ENCODE measurements at regions not wholly inside any gene's neighbourhood (a gene's known extent, or its start where the extent isn't known, plus 50 kb on each side); places are given as distances from the start of the nearest gene placed in this dataset.

DNA sequence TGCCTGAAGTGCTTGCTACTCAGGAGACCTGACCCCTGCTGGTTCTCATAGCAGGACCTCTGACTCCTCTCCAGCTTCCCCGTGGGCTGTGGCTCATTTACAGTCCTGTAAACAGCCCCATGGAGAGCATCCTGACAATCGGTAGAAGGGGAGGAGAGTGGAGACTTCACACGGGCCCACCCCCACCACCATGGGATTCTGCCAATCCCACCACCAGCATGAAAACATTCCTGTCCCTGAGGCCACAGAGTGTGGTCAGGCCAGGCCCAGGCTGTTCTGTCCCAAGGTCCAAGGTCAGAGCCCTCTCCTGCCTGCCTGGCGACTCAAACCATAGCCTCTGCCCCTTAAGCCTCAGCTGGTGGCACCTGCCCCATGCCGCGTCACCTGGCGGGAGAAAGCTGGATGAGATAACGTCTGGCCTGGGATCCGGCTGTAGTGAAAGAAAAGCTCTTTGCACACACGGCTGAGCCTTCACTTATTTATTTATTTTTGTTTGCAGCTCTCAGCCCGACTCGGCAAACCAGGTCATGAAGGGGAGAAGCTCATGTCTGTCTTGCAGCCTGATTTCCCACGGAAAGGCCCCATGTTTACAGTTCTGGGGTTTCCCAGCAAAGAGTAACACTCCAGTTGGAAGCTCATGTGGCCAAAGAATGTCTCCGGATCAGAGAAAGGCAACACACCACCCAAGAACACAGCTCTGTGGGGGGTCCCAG is 293.6 kb upstream of the ZMIZ1 start:
- DNase-seq (ENCODE audit: low read depth) = no peak

DNA sequence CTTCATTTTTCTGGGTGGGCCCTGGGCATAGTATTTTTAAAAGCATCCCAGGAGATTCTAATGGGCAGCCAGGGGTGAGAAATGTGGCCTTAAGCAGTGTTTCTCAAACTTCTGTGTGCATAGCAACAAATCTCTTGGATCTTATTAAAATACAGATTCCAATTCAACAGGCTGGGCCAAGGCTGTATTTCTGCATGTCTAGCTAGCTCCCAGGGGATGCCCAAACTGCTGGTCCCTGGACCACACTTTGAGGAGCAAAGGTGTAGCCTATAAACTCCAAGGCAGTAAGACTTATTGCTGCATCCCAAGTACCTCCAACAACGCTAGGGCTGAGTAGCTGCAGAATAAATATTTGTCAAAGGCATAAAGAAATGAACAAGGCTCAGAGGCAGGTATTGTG is 292.9 kb upstream of the ZMIZ1 start:
- no peak for DNase-seq (ENCODE audit: low read depth)

DNA sequence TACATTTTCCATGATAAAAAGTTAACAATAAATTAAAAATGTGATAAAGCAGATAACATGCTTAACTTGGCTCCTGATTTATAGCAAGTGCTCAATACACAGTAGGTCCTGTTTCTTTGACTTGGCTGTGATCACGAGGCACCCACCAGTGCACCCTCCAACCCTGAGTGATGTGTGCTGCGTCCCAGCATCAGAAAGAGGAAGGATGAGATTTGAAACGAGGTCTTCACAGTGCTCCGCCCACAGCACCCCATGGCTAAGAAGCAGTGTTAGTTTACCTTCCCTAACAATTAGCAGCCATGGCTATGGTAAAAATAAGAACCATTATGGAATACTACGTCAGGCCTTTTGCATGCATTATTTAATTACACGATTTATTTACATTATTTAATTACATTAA is 292.0 kb upstream of the ZMIZ1 start:
- DNase-seq (ENCODE audit: low read depth) = no peak

DNA sequence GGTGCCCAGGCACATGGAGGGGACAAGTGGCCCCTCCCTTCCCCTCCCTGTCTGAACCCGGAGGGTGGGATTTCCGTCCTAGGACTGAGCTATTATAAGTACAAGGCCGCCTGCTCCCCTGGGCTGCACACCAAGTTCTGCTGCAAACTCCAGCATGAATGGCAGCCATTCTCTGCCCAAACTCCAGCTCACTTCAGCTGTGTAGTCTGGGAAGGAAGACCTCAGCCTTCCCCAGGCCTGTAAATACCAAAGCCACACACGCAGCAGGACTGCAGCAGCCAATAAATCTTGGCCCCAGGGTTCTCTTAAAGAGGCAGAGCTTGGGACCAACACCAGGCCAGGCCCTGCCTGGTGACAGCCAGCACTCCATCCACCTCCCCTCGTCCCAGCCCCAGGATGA is 291.3 kb upstream of the ZMIZ1 start:
- no peak for DNase-seq (ENCODE audit: low read depth)

DNA sequence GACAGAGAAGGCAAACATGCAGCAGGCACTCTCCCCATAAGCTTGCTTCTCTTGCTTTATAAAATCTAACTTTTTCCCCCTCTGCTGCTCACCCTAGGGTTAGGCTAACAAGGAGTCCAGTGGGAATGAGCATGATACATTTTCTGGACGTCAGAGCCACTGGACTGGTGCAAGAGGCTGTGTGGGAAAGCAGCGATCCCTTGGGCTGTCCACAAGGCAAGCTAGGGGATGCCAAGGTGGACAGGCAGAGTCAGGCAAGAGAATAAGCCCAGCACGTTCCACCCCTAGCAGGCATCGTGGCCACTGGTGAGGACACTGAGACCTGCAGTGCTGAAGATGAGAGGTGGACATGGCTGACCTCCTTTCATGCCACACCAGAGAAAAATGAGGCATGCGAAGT is 290.9 kb upstream of the ZMIZ1 start:
- no peak for DNase-seq (ENCODE audit: low read depth)

DNA sequence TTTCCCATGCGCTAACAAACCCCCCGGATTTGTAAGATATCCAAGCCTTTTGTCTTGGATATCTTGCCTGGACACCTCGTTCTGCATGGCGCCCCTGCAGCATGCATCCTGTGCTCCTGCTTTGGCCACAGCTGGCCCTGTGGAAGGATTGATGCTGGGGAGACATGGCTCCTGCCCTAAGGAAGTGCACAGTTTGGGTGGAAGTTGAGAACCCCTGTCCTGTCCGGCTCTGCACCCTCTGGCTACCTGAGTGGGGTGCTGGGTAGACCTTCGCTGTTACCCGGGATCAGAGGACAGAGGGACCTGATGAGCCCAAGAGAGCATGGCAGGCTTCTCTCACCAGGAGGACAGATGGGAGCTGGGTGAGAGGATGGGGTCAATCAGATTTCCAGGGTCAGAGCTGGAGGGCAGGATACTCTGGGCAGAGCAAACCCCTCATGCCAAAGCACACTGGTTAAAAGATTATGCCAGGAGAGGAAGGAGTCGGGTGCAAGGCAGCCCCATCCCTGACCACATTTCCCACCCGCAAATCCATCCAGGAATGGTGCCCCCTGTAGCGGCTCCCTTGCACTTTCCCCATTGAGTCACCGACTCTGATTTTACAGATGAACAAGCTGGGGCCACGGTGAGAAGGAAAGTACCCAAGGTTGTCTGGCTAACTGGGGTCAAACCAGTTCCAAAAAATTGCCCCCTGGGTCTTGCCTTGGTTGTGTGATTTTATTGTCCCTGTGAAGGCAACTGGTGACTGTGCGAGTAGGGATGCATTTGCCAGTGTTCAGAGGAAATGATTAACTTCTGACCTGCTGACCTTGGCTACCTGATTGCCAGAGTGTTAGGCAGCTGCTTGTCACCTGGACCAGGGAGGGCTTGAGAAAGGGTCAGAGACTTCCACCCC is 290.1 kb upstream of the ZMIZ1 start:
- no peak for DNase-seq (ENCODE audit: low read depth)

DNA sequence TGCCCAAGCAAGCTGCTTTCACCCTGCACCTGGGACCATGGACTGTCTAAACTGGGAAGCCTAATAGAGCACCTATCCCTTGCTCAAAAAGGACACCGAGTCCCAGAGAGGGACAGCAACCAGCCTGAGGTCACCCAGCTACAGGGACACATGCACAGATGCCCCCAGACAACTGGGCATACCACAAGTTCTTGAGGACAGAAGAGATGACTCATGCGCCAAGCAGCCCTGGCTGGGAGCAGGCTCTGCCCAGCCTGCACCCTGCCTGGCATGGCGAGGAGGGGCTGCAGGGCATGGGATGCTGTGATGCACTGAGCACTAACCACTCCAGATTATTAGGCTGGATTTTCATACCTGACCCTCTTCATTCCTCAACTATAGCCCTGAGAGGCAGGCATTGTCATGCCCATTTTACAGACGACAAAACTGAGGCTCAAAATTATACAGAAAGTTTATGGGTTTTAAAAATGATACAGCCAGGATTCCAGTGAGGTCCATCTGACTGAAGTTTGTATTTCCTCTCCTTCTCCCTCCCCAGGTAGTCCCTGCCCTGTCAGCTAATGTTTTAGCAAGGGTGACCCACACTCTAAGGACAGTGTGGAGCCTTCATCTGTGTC is 289.3 kb upstream of the ZMIZ1 start:
- no peak for DNase-seq (ENCODE audit: low read depth)

DNA sequence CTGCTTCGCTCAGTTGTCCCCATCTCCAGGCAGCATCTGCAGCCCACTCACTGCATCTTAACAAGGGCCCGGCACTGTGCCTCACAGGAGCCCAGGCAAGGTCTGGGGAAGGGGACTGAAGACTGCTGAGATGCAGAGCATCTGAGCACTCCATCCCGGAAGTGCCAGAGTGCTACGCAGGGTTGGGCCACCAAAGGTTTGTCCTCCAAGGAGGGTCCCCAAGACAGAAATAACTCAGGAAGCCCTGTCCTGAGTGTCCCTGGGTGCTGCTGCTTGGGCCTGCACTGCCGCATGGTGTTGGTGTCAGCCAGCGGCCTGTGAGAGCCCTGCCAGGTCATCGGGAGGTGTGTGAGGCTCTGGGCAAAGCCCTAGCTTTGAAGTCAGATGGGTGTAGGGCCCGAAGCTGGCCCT is 288.2 kb upstream of the ZMIZ1 start:
- no peak for DNase-seq (ENCODE audit: low read depth)

DNA sequence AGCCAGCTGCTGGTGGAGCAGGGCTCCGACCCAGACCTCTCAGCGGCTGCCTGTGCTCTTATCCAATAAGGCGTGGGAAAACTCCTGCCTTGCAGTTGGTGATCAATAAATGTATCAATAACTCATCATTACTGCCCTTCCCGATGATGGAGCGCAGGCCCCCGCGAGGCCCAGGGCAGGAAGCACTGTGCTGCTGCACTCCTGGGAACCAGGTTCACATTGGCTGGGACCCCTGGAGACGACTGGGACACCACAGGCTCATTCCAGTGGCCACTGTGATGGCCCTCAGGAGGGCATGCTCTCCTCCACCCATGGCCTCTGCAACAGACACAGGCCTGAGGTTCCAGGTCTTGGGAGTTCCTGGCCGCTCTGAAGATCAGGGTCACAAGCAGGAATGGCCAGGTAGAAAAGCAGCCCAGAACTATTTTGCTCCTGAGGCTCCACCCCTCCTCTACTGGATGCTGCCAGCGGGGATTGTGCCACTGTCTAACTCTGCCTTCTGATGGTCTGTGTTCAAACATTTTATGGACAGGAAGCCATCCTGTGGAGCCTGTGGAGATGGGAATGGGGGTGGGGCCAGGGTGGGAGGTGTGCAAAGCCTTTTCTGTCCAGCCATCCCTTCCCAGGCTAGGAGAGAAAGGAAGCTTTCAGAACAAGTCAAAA is 287.4 kb upstream of the ZMIZ1 start:
- DNase-seq (ENCODE audit: low read depth) = no peak

DNA sequence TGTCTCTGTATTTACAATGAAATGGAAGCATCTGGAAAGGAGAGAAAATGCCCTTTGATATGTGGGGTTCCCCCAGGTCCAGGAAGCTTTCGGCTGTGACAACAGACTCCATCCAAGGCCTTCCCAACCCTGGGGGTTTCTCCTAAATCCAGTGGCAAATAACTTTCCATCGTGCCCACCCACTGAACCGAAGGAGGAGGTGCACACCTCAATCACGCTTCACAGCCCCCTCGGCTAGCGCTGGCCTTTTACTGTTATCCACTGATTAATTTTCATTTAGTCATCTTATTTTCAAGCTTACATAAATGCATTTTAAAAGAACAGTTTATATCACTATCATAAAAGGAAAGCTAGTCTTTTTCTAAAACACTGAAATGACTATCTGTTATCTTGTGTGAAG is 286.8 kb upstream of the ZMIZ1 start:
- DNase-seq (ENCODE audit: low read depth) = no peak

DNA sequence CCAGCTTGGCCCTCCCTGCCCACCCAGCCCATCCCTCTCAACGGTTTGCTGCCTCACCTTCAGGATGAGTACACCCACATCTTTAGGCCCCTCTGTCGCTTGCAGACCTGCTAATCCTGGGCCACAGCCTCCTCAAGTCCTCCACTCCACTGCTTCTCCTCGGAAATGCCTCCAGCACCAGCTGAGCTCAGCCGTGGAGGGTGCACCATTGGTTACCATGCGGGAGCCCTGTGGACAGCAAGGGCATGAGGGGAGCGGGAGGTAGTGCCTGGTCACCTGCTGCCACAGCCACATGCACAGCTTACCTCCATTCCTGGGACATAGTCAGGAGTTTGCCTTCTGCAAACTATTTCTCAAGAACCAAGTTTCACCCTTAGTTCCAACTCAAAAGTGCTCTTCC is 286.3 kb upstream of the ZMIZ1 start:
- DNase-seq (ENCODE audit: low read depth) = no peak

DNA sequence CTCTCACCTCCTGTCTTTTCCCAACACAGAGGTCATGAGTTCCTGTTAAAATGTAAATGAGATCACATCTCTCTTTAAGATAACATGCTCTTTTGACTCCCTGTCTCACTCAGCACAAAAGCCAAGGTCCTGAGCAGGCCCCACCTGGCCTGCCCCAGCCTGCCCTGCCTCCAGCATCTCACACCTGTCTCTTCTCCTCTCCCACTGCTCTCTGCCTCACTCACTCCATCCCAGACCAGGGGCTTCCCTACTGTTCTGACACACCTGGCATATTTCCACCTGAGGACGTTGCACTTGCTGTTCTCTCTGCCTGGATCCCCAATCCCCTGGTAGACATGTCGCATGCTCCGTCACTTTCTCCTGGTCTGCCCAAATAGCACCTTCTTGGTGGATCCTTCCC is 285.0 kb upstream of the ZMIZ1 start:
- DNase-seq (ENCODE audit: low read depth) = no peak

DNA sequence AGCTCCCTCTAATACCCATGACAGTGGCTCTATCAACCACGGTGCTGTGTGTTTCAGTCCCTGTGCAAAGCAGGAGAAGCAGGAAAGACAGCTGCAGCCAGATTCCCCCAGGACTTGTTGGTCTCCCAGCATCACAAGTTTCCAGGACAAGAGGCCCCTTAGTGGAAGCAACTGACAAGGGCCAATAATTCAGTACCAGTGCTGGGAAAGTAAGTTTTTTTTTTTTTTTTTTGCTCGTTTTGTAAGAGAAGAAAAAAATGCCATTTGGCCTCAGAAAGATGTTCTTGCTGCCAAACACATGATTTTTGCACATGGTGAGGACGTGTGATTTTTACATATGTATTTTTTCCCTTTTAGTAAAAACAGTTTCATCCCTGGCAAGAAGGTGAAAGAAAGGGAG is 284.2 kb upstream of the ZMIZ1 start:
- DNase-seq (ENCODE audit: low read depth) = no peak

DNA sequence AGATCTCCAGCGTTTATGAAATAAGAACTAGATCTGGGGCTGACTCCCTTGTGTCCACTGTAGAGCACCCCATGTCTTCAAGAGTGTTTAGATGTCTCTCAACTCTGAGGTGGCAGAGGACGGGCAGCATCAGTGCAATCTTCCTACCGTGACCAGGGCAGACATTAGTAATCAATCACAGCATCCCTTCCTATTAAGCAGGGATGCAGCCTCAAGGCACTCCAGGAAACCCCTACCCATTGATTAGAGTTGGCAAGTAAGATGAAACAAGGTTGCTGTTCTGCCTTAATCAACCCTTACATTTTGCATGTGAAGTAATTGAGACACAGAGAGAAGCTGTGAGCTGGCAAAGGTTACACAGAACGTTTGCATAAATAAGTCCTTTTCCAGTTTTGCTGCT is 283.7 kb upstream of the ZMIZ1 start:
- no peak for DNase-seq (ENCODE audit: low read depth)

DNA sequence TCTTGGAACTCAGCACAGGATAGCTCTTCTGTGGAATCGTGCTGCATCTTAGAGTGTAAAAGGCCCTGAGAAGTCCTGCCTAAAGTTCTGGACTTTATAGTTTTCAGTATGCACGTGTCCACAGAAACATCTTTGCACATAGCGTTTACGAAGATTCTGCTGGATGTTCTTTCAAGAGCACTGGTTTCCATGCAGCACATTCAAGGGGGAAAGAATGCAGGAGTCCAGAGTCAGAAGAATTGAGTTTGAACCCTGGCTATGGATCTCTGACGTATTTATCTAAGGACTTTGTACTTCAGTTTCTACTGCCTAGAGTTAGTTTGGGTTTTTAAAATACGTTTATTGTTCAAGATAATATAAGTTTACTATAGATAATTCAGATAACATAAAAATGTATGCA is 282.8 kb upstream of the ZMIZ1 start:
- DNase-seq (ENCODE audit: low read depth) = no peak

DNA sequence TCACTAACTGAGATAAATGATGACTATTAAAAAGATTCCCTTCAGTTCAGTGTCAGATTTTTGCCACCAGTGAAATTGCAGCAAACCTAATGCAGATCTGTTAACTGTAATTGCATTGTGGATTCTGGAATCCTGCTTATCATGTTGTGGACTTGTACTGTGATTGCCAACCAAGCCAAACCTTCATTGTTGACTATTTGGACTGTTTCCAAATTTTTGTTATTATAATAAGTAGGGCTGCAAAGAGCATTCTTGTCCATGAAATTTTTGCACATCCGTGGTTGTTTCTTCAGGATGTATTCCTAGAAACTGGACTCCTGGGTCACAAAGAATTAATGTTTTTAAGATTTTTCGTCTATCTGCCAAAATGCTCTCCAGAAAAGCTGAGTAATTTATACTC is 281.6 kb upstream of the ZMIZ1 start:
- DNase-seq (ENCODE audit: low read depth) = no peak

DNA sequence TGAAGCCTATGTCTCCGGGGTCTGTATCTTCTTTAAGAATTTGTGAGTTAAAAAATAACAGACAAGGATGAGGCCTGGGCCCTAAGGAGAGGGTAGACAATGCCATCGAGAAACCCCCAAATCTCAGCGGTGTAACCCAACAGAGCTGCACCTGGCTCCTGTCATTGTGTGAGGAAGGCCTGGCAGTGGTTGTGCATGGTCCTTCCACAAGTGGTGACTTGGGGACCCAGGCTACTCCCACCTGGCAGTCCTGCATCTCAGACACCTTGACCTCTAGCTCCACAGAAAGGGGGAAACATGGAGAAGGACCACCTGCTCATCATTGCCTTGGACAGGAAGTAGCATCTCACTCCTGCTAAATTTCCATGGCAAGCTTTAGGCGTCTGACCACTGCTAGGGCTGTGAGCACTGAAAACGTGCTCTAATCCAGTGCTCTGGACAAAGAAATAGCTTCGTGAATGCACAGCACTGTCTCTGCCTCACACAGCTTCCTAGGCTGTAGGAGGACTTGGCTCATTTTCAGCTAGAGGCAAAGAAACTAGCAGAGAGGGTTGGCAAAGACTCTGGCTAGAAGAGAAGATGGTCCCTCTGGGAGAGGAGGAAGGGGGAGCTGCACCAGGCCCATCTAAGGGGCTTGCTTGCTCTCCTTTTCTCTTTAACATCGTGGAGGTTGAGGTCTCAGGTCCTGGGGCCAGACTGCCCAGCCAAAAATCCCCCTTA is 273.9 kb upstream of the ZMIZ1 start:
- DNase-seq (ENCODE audit: low read depth) = no peak

DNA sequence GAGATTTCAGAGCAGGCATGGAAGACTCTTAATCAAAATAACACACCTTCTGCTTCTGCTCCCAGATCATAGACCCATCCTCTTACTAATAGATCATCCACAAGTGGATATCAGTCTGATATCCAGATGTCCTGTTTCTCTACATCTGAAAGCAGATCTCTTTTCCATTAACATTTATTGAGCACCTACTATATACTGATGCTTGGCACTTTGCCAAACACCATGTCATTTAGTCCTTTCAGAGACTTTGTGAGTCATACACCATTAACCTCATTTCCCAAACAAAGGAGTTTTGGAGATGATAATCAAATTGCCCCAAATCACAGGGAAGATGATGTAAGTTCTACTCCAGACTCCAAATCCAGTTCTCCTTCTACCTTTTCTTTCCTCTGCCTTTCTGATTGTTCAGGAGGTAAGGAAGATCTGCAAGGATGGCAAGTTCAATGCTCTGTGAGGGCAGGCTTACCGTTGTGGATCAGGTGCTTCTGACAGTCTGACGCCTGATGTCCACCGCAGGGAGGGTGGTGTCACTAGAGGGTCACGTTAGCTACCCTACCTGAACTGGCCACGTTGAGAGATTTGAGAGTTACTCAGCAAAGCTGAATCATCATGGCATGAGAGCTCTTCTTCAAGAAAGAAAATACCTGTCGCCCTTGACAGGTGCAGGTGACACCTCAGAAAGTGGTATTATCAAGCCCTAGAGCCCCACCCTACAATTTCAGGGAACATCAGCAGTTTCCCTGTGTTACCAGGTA is 269.6 kb upstream of the ZMIZ1 start:
- no peak for DNase-seq (ENCODE audit: low read depth)

DNA sequence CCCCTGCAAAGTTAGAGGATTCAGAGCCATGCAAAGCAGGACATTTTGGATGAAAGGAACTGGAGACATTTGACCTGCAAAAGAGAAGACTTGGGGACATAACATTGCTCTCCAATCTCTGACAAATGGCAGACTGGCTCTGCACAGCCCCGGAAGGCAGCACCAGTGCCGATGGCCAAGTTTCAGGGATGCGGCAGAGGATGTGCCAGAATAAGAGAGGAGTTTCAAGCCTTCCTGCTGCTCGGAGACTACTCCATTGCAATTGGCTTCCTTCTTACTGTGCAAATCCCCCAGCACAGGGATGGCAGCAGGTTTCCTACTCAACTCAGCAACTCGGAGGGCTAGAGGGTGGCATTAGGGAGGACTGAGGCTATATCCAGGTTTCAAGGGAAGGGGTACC is 268.8 kb upstream of the ZMIZ1 start:
- DNase-seq (ENCODE audit: low read depth) = no peak

DNA sequence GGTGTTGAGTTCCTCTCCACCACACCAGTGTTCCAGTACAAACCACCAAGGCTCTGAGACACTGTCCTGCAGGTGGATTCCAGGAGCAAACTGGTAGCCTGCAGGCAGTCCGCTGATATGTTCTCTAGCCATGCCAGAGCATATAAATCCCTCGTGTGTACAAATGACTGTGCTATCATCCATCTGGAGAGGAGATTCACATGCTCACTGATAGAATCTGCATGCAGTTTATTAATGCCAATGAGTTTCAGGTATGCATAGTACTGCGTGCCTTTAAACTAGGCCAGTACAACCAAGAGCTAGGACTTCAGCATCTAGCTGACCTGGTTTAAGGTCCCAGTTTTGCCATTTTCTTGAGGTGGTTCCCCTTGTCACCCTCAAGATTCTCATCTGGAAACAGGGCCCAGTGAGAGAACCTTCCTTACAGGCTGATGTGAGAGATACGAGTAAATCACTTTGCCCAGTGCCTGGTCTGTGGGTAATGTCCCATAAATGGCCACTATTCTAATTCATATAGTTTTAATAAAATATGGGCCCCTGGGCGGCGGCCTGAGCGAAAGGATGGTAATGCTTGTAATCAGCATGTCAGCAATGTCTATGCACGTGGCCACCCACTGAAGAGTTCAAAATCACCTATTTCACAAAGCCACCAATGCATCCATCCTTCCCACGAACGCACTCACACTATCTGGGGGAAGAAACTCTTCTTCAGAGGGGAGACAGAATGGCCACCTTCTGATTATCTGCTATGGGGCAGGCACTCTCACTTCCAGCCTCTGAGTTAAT is 268.0 kb upstream of the ZMIZ1 start:
- no peak for DNase-seq (ENCODE audit: low read depth)

Measured in non-pigmented ciliary epithelial cell (primary cell).